ENCODE measurements at regions not wholly inside any gene's neighbourhood (a gene's known extent, or its start where the extent isn't known, plus 50 kb on each side); places are given as distances from the start of the nearest gene placed in this dataset.

- TF ChIP-seq CTCF (IDR thresholded peaks at IDR 0.05) (no peak), HOXB13 (CRISPR knock-in tag; IDR thresholded peaks at IDR 0.05; ENCODE audit: low read depth) (no peak), RAD21 (conservative IDR thresholded peaks at IDR 0.05 in 1 of 2, IDR thresholded peaks at IDR 0.05 in 1 of 2) (no peak), E2F6 (IDR thresholded peaks at IDR 0.05; ENCODE audit: borderline replicate concordance, low read depth) (no peak)
Measured at GRCh38 chr1:30302858-30303257, 420.5 kb downstream of the MATN1 start (continued).

GRCh38 chr1:30300669-30301068 is 422.7 kb downstream of the MATN1 start:
- Histone ChIP-seq H3K4me3 (no peak overlapping the region), H3K9me3 (no peaks in the 10 kb centered on the region), H3K27ac (no peak overlapping the region), H3K4me2 (no peak overlapping the region), H3K4me1 (no peaks in the 10 kb centered on the region)
- no peak for DNase-seq (ENCODE audit: low read depth in 1 of 2, low spot score in 1 of 2)
- ChIA-PET POLR2A (no interaction called here), CTCF (no interaction called here)
- TF ChIP-seq POLR2AphosphoS2 (conservative IDR thresholded peaks at IDR 0.05; ENCODE audit: low read length) = no peak
- no peak for TF ChIP-seq HDAC2 (IDR thresholded peaks at IDR 0.05)
- TF ChIP-seq EHMT2 (IDR thresholded peaks at IDR 0.05; ENCODE audit: low read depth) = no peak
- no peak for TF ChIP-seq ESRRA (IDR thresholded peaks at IDR 0.05; ENCODE audit: borderline replicate concordance, low read length)
- no peak for TF ChIP-seq NPAS2 (CRISPR knock-in tag; IDR thresholded peaks at IDR 0.05; ENCODE audit: borderline replicate concordance)
- no peak for TF ChIP-seq KDM5A (IDR thresholded peaks at IDR 0.05)
- no peak for TF ChIP-seq FOXS1 (CRISPR knock-in tag; IDR thresholded peaks at IDR 0.05)
- TF ChIP-seq JUNB (IDR thresholded peaks at IDR 0.05) = no peak
- no peak for TF ChIP-seq EHF (CRISPR knock-in tag; IDR thresholded peaks at IDR 0.05)
- no peak for TF ChIP-seq CEBPB (IDR thresholded peaks at IDR 0.05)
- no peak for TF ChIP-seq ZSCAN20 (CRISPR knock-in tag; IDR thresholded peaks at IDR 0.05)
- TF ChIP-seq USF2 (IDR thresholded peaks at IDR 0.05) = no peak
- TF ChIP-seq HES2 (IDR thresholded peaks at IDR 0.05) = no peak
- TF ChIP-seq SREBF2 (IDR thresholded peaks at IDR 0.05) = no peak
- no peak for ATAC-seq
- no peak for FAIRE-seq
- WGBS (ENCODE audit: missing lambda C conversion rate) = 37% methylated on average over 5 of the region's 5 CpGs

GRCh38 chr1:30299393-30299792 is 424.0 kb downstream of the MATN1 start:
- Histone ChIP-seq H3K27ac (no peak overlapping the region), H3K4me1 (no peaks in the 10 kb centered on the region), H3K4me2 (no peak overlapping the region), H3K4me3 (no peak overlapping the region), H3K9me3 (no peaks in the 10 kb centered on the region)
- POLR2A ChIA-PET = no interaction called here
- WGBS (ENCODE audit: missing lambda C conversion rate) = 18% methylated on average over 2 of the region's 2 CpGs
- CTCF ChIA-PET = interaction anchor here (1.3 kb wide), 1 partner anchor 67 kb away, joined by 3 read pairs; no protein-coding TSS in a partner anchor
- DNase-seq (ENCODE audit: low read depth in 1 of 2, low spot score in 1 of 2) (no peak), FAIRE-seq (no peak), ATAC-seq (no peak)
- no peak for TF ChIP-seq PBX3 (IDR thresholded peaks at IDR 0.05)
- TF ChIP-seq NPAS2 (CRISPR knock-in tag; IDR thresholded peaks at IDR 0.05; ENCODE audit: borderline replicate concordance) = no peak
- TF ChIP-seq TP53 (CRISPR knock-in tag; IDR thresholded peaks at IDR 0.05) = no peak
- TF ChIP-seq CBX2 (IDR thresholded peaks at IDR 0.05; ENCODE audit: borderline replicate concordance, low read depth) = no peak
- no peak for TF ChIP-seq HDAC2 (IDR thresholded peaks at IDR 0.05)
- TF ChIP-seq FOXS1 (CRISPR knock-in tag; IDR thresholded peaks at IDR 0.05) = no peak
- no peak for TF ChIP-seq CEBPB (IDR thresholded peaks at IDR 0.05)
- no peak for TF ChIP-seq JUNB (IDR thresholded peaks at IDR 0.05)
- no peak for TF ChIP-seq JUN (IDR thresholded peaks at IDR 0.05)
- no peak for TF ChIP-seq RNF2 (IDR thresholded peaks at IDR 0.05; ENCODE audit: borderline replicate concordance, low read depth)
- TF ChIP-seq ZNF302 (CRISPR knock-in tag; IDR thresholded peaks at IDR 0.05) = no peak
- no peak for TF ChIP-seq HES2 (IDR thresholded peaks at IDR 0.05)
- no peak for TF ChIP-seq E2F6 (IDR thresholded peaks at IDR 0.05; ENCODE audit: borderline replicate concordance, low read depth)
- no peak for TF ChIP-seq POLR2AphosphoS2 (conservative IDR thresholded peaks at IDR 0.05; ENCODE audit: low read length)
- TF ChIP-seq GATA3 (IDR thresholded peaks at IDR 0.05; ENCODE audit: borderline replicate concordance) = no peak
- no peak for TF ChIP-seq ATOH8 (CRISPR knock-in tag; IDR thresholded peaks at IDR 0.05; ENCODE audit: low read depth)
- TF ChIP-seq HOXB13 (CRISPR knock-in tag; IDR thresholded peaks at IDR 0.05; ENCODE audit: low read depth) = no peak
- no peak for TF ChIP-seq USF2 (IDR thresholded peaks at IDR 0.05)
